IMR-90 (cell line): ENCODE measurements at regions not wholly inside any gene's neighbourhood (a gene's known extent, or its start where the extent isn't known, plus 50 kb on each side); places are given as distances from the start of the nearest gene placed in this dataset.

ENCODE experiments used
- ATAC-seq: fragments of 200-7000 bp; cut with Tn5 transposase; 2 replicates; pipeline ENCODE4 v1.9.1; 2020; ENCODE audit warnings: low read depth, mild to moderate bottlenecking, moderate library complexity
- BruUV-seq: library from RNA; stranded (reverse); fragments of 400-500 nt; replicated peaks from 2 replicates; lab custom pipeline; 2021; lab: Mats Ljungman, UMichigan
- CTCF ChIA-PET: fragments of 300-600 bp; formaldehyde crosslinking; extraction: SDS; loops from one replicate; lab custom pipeline; 2021; ENCODE audit warnings: antibody characterized with exemption; lab: Yijun Ruan, JAX
- POLR2A ChIA-PET: fragments of 300-600 bp; sonication (Branson Sonifier 250); formaldehyde crosslinking; loops from one replicate; lab custom pipeline; 2022; ENCODE audit warnings: antibody characterized with exemption; ENCODE audit not compliant: unreplicated experiment; lab: Charles Lee
- DNase-seq: peaks from one replicate; pipeline ENCODE4 v3.0.0; 2013
- H2AFZ ChIP-seq: replicated peaks from 2 replicates; pipeline ENCODE3; 2013; ENCODE audit warnings: low read length, mild to moderate bottlenecking; ENCODE audit not compliant: poor library complexity
- H2AK5ac ChIP-seq: 2 replicates; pipeline ENCODE4 v1.6.1; 2013; ENCODE audit warnings: low read depth, low read length, inconsistent platforms
- H2AK9ac ChIP-seq: replicated peaks from 2 replicates; pipeline ENCODE3; 2013; ENCODE audit warnings: mild to moderate bottlenecking, low read depth, low read length, moderate library complexity; ENCODE audit not compliant: poor library complexity
- H2BK120ac ChIP-seq: 2 replicates; pipeline ENCODE4 v1.6.1; 2013; ENCODE audit warnings: low read depth, low read length, inconsistent platforms
- H2BK15ac ChIP-seq: 3 replicates; pipeline ENCODE4 v1.6.1; 2013; ENCODE audit warnings: low read depth, low read length, inconsistent platforms
- H2BK20ac ChIP-seq: 2 replicates; pipeline ENCODE4 v1.6.1; 2013; ENCODE audit warnings: low read depth, mild to moderate bottlenecking, inconsistent platforms, low read length, moderate library complexity
- H2BK5ac ChIP-seq: 2 replicates; pipeline ENCODE4 v1.6.1; 2013; ENCODE audit warnings: mild to moderate bottlenecking, low read depth, low read length, inconsistent platforms; ENCODE audit not compliant: poor library complexity, severe bottlenecking
- H3K14ac ChIP-seq: replicated peaks from 2 replicates; pipeline ENCODE4 v1.6.1; 2013; ENCODE audit warnings: low read depth, low read length, inconsistent platforms
- H3K18ac ChIP-seq: 2 replicates; pipeline ENCODE4 v1.6.1; 2013; ENCODE audit warnings: low read depth, low read length, control low read depth
- H3K23ac ChIP-seq: 2 replicates; pipeline ENCODE4 v1.6.1; 2013; ENCODE audit warnings: low read depth, low read length, inconsistent platforms
- H3K27ac ChIP-seq: 2 replicates; pipeline ENCODE4 v1.5.1; 2013; ENCODE audit warnings: mild to moderate bottlenecking, control low read depth, low read length; ENCODE audit not compliant: insufficient read depth
- H3K27me3 ChIP-seq: 2 replicates; pipeline ENCODE4 v1.6.1; 2013; ENCODE audit warnings: low read length; ENCODE audit not compliant: control insufficient read depth, insufficient read depth
- H3K36me3 ChIP-seq: 2 replicates; pipeline ENCODE4 v1.6.1; 2013; ENCODE audit warnings: low read length, mixed read lengths; ENCODE audit not compliant: control insufficient read depth, insufficient read depth
- H3K4ac ChIP-seq: 2 replicates; pipeline ENCODE4 v1.6.1; 2013; ENCODE audit warnings: low read depth, low read length, inconsistent platforms
- H3K4me1 ChIP-seq: 2 replicates; pipeline ENCODE4 v1.6.1; 2013; ENCODE audit warnings: low read length, mixed read lengths; ENCODE audit not compliant: control insufficient read depth, insufficient read depth
- H3K4me2 ChIP-seq: 2 replicates; pipeline ENCODE4 v1.6.1; 2013; ENCODE audit warnings: low read depth, mild to moderate bottlenecking, control low read depth, low read length, moderate library complexity
- H3K4me3 ChIP-seq: 2 replicates; pipeline ENCODE4 v1.5.1; 2013; ENCODE audit warnings: low read depth, mild to moderate bottlenecking, control low read depth, low read length, moderate library complexity; ENCODE audit not compliant: insufficient read depth
- H3K56ac ChIP-seq: 2 replicates; pipeline ENCODE4 v1.6.1; 2013; ENCODE audit warnings: low read length, inconsistent platforms; ENCODE audit not compliant: insufficient read depth; ENCODE audit errors: extremely low read depth
- H3K79me1 ChIP-seq, 2 experiments: 2 replicates each; pipeline ENCODE4 v1.6.1; 2013; ENCODE audit warnings: low read length in 2 of 2, inconsistent platforms in 1 of 2, low read depth in 1 of 2
- H3K9ac ChIP-seq: 2 replicates; pipeline ENCODE4 v1.6.1; 2013; ENCODE audit warnings: low read depth, low read length, control low read depth
- H3K9me1 ChIP-seq: 2 replicates; pipeline ENCODE4 v1.6.1; 2013; ENCODE audit warnings: low read length, inconsistent platforms; ENCODE audit not compliant: insufficient read depth
- H3K9me3 ChIP-seq: 2 replicates; pipeline ENCODE4 v1.6.1; 2013; ENCODE audit warnings: low read length; ENCODE audit not compliant: control insufficient read depth, insufficient read depth
- H4K20me1 ChIP-seq: 2 replicates; pipeline ENCODE4 v1.6.1; 2013; ENCODE audit warnings: low read length, inconsistent platforms; ENCODE audit not compliant: insufficient read depth
- H4K5ac ChIP-seq: 2 replicates; pipeline ENCODE4 v1.6.1; 2013; ENCODE audit warnings: mild to moderate bottlenecking, low read depth, low read length, control low read depth
- H4K8ac ChIP-seq, 2 experiments: 2 replicates each; pipeline ENCODE4 v1.6.1; 2013; ENCODE audit warnings: low read depth in 2 of 2, low read length in 2 of 2, control low read depth in 1 of 2, inconsistent platforms in 1 of 2
- H4K91ac ChIP-seq: 2 replicates; pipeline ENCODE4 v1.6.1; 2013; ENCODE audit warnings: low read depth, low read length, inconsistent platforms; ENCODE audit not compliant: insufficient read depth
- BHLHE40 ChIP-seq: fragments of 150-350 bp; IDR thresholded peaks from 2 replicates; pipeline ENCODE4 v1.6.1; 2016; ENCODE audit warnings: mild to moderate bottlenecking, low read depth, low read length
- CEBPB ChIP-seq: IDR thresholded peaks from 2 replicates; pipeline ENCODE4 v1.6.1; 2012; ENCODE audit warnings: low read depth, low read length, improper control_type of control experiment
- CHD1 ChIP-seq: IDR thresholded peaks from 2 replicates; pipeline ENCODE4 v1.6.1; 2012; ENCODE audit warnings: low read depth, low read length, improper control_type of control experiment
- CTCF ChIP-seq: conservative IDR thresholded peaks from 2 replicates; pipeline ENCODE4 v1.5.1; 2012; ENCODE audit warnings: mild to moderate bottlenecking, low read depth, low read length, improper control_type of control experiment
- ELK1 ChIP-seq: fragments of 150-350 bp; IDR thresholded peaks from 2 replicates; pipeline ENCODE4 v1.6.1; 2016; ENCODE audit warnings: low read depth, mild to moderate bottlenecking, low read length, moderate library complexity, borderline replicate concordance
- FOS ChIP-seq: fragments of 150-350 bp; IDR thresholded peaks from 2 replicates; pipeline ENCODE4 v1.6.1; 2016; ENCODE audit warnings: low read depth, low read length
- MAFK ChIP-seq: IDR thresholded peaks from 2 replicates; pipeline ENCODE4 v1.6.1; 2012; ENCODE audit warnings: low read depth, low read length, improper control_type of control experiment
- MAZ ChIP-seq: IDR thresholded peaks from 2 replicates; pipeline ENCODE4 v1.6.1; 2012; ENCODE audit warnings: low read depth, mild to moderate bottlenecking, low read length, improper control_type of control experiment, moderate library complexity, borderline replicate concordance
- MXI1 ChIP-seq: IDR thresholded peaks from 2 replicates; pipeline ENCODE4 v1.6.1; 2012; ENCODE audit warnings: low read depth, mild to moderate bottlenecking, low read length, moderate library complexity, borderline replicate concordance
- NFE2L2 ChIP-seq: fragments of 150-350 bp; IDR thresholded peaks from 2 replicates; pipeline ENCODE4 v1.6.1; 2016; ENCODE audit warnings: low read depth, mild to moderate bottlenecking, low read length
- POLR2A ChIP-seq: IDR thresholded peaks from 2 replicates; pipeline ENCODE4 v1.6.1; 2012; ENCODE audit warnings: mild to moderate bottlenecking, low read depth, low read length
- RAD21 ChIP-seq: IDR thresholded peaks from 2 replicates; pipeline ENCODE4 v1.6.1; 2012; ENCODE audit warnings: low read length, improper control_type of control experiment
- RCOR1 ChIP-seq: IDR thresholded peaks from 2 replicates; pipeline ENCODE4 v1.6.1; 2012; ENCODE audit warnings: mild to moderate bottlenecking, low read length, improper control_type of control experiment; ENCODE audit not compliant: insufficient replicate concordance
- RFX5 ChIP-seq: IDR thresholded peaks from 2 replicates; pipeline ENCODE4 v1.8.0; 2012; ENCODE audit warnings: low read depth, mild to moderate bottlenecking, low read length, moderate library complexity
- SMC3 ChIP-seq: fragments of 150-350 bp; IDR thresholded peaks from 2 replicates; pipeline ENCODE4 v1.6.1; 2016; ENCODE audit warnings: low read depth, mild to moderate bottlenecking, antibody characterized with exemption, low read length, moderate library complexity
- USF2 ChIP-seq: fragments of 150-350 bp; IDR thresholded peaks from 2 replicates; pipeline ENCODE4 v1.6.1; 2017; ENCODE audit warnings: mild to moderate bottlenecking, antibody characterized with exemption, low read length, low read depth
- WGBS, 2 experiments: methylation state at CpG; one replicate each; pipeline versions ENCODE4 v1.1.5 to v1.1.7; 2013; ENCODE audit warnings: missing lambda C conversion rate in 2 of 2; ENCODE audit not compliant: insufficient read length in 1 of 2; ENCODE audit errors: extremely low coverage in 2 of 2; 5-methylcytosine and 5-hydroxymethylcytosine counted together
- dilution Hi-C: fragments of 300-500 bp; cut with HindIII; formaldehyde crosslinking; loops from one replicate; pipeline ENCODE4 v1.14.3; 2018; ENCODE audit warnings: low sequenced_read_pairs; ENCODE audit not compliant: unreplicated experiment
- in situ Hi-C: fragments of 300-500 bp; cut with MboI; formaldehyde crosslinking; loops from 3 replicates; pipeline ENCODE4 v1.14.3; 2019; ENCODE audit warnings: low sequenced_read_pairs, inconsistent platforms, mixed read lengths
- intact Hi-C: fragments of 100-400 bp; cut with micrococcal nuclease; formaldehyde crosslinking; loops from 2 replicates; pipeline ENCODE4 v1.10.0; 2022

- Histone ChIP-seq H3K14ac (no peak overlapping the region), H3K4ac (no peak overlapping the region), H2BK120ac (no peak overlapping the region), H2AK9ac (no peak overlapping the region), H2BK20ac (no peak overlapping the region), H2BK15ac (no peak overlapping the region), H3K56ac (no peak overlapping the region), H3K36me3 (no peaks in the 10 kb centered on the region), H4K5ac (no peak overlapping the region), H2AFZ (no peak overlapping the region), H3K27ac (no peak overlapping the region), H3K4me2 (no peak overlapping the region), H3K18ac (no peak overlapping the region), H2AK5ac (no peak overlapping the region), H3K4me3 (no peak overlapping the region), H3K9me1 (no peaks in the 10 kb centered on the region), H3K79me1 (no peaks in the 10 kb centered on the region), H4K91ac (no peak overlapping the region), H3K23ac (no peak overlapping the region), H2BK5ac (no peak overlapping the region), H3K9ac (no peak overlapping the region), H4K20me1 (no peaks in the 10 kb centered on the region), H3K4me1 (no peaks in the 10 kb centered on the region), H4K8ac (no peak overlapping the region), H3K27me3 (no peaks in the 10 kb centered on the region), H3K9me3 (peaks cover 9% of the 10 kb centered on the region)
- dilution Hi-C loops: no loop called here
- intact Hi-C loops: no loop called here
- CTCF ChIA-PET: no interaction called here
- 0% methylated on average over 2 of the region's 4 CpGs; no CpG with 5 or more reads in 1 of the 2 experiments for WGBS, 2 experiments
- in situ Hi-C loops: no loop called here
- no peak for TF ChIP-seq FOS
- no peak for TF ChIP-seq RAD21
- no peak for TF ChIP-seq CEBPB
- TF ChIP-seq MAFK: no peak
- no peak for TF ChIP-seq CTCF
- TF ChIP-seq ELK1: no peak
- no peak for TF ChIP-seq RCOR1
- no peak for TF ChIP-seq POLR2A
- TF ChIP-seq MXI1: no peak
- no peak for TF ChIP-seq RFX5
- TF ChIP-seq CHD1: no peak
- no peak for TF ChIP-seq BHLHE40
- no peak for TF ChIP-seq MAZ
- TF ChIP-seq USF2: no peak
- TF ChIP-seq NFE2L2: no peak
- no peak for TF ChIP-seq SMC3
- POLR2A ChIA-PET: no interaction called here
- DNase-seq (no peak), ATAC-seq (no peak)
- BruUV-seq: no TSS peak
Measured at GRCh38 chr2:75994759-75995158, 284.0 kb upstream of the GCFC2 start.
